Muscle of leg (tissue), 3 donors: ENCODE measurements at regions not wholly inside any gene's neighbourhood (a gene's known extent, or its start where the extent isn't known, plus 50 kb on each side); places are given as distances from the start of the nearest gene placed in this dataset.
A peak's percentile ranks its signal among the peaks of the same experiment; 100 is the strongest.

ENCODE experiments used
- DNase-seq: peaks from one replicate; pipeline ENCODE4 v3.0.0; 2013
- H3K27ac ChIP-seq: one replicate; pipeline ENCODE4 v1.5.1; 2013; ENCODE audit warnings: mild to moderate bottlenecking, low read length, control low read depth
- H3K27me3 ChIP-seq: one replicate; pipeline ENCODE4 v1.6.1; 2013; ENCODE audit warnings: low read length; ENCODE audit not compliant: control insufficient read depth, insufficient read depth
- H3K36me3 ChIP-seq: one replicate; pipeline ENCODE4 v1.6.1; 2013; ENCODE audit warnings: low read length; ENCODE audit not compliant: control insufficient read depth, insufficient read depth
- H3K4me1 ChIP-seq: one replicate; pipeline ENCODE4 v1.6.1; 2013; ENCODE audit warnings: low read length; ENCODE audit not compliant: control insufficient read depth, insufficient read depth
- H3K4me3 ChIP-seq: one replicate; pipeline ENCODE4 v1.5.1; 2013; ENCODE audit warnings: low read length, control low read depth
- H3K9me3 ChIP-seq: replicated peaks from 2 replicates; pipeline ENCODE4 v1.6.1; 2013; ENCODE audit warnings: low read depth, low read length; ENCODE audit not compliant: control insufficient read depth
- WGBS: methylation state at CpG from one replicate; pipeline ENCODE4 v1.1.5; 2013; ENCODE audit warnings: missing lambda C conversion rate; ENCODE audit not compliant: insufficient coverage; 5-methylcytosine and 5-hydroxymethylcytosine counted together

DNA sequence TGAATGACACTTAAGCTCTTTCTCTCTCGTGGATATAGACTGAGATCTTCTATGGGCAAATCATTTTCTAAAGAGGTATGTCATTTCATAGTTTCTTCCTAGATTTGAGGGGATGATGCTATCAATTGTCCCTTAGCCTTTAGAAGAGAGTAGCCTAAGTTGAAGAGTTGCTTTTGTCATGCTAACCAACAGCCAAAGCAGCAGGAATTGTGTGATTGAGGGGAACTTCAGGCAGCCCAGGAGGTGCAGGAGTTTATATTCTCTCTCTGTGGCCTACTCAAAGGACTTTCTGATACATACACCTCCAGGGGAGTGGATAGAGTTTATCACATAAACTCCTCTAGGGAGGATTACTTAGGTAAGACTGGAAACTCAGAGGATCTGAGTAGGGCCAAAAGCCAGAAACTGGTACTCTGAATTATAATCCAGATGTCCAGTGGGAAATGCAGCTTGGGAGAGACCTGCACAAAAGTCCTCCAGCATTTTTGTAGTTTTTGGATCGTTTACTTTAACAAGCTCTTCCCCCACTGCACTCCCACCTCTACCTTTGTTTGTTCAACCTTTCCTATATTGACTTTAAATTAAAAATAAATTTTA is 150.7 kb upstream of the CCDC68 start:
- H3K4me3 ChIP-seq, result no peak overlapping the region
- no peaks in the 10 kb centered on the region for H3K27me3 ChIP-seq
- peak overlapping the region; percentile 33 for H3K27ac ChIP-seq
- WGBS, result no CpG with 5 or more reads among the region's 2 CpGs
- no peaks in the 10 kb centered on the region for H3K9me3 ChIP-seq
- H3K4me1 ChIP-seq, result peaks cover 5% of the 10 kb centered on the region
- no peaks in the 10 kb centered on the region for H3K36me3 ChIP-seq
- peak; percentile 38 for DNase-seq

DNA sequence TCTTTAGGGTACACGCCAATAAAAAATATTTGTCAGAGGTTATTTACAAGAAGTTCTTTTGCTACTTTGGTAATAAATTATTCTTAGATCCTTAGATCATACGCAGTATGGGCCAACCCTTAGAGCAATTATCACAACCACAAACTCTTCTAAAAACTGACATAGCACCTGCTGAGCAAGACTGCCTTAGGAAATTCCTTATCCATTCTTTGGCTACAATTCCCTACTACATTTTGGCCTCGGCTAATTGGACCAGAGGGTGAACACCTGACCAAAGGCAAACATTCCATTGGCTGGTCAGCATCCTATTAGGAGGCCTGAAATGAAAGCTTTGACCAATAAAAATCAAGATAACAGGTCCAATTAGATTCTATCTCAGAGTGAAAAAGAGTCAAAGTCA is 147.6 kb upstream of the CCDC68 start:
- no peaks in the 10 kb centered on the region for H3K36me3 ChIP-seq
- peaks cover 8% of the 10 kb centered on the region for H3K4me1 ChIP-seq
- H3K27me3 ChIP-seq, result no peaks in the 10 kb centered on the region
- 60% methylated on average over 1 of the region's 3 CpGs for WGBS
- no peak overlapping the region for H3K4me3 ChIP-seq
- H3K27ac ChIP-seq, result peak overlapping the region; percentile 8
- H3K9me3 ChIP-seq, result no peaks in the 10 kb centered on the region
- DNase-seq, result peak; percentile 38

DNA sequence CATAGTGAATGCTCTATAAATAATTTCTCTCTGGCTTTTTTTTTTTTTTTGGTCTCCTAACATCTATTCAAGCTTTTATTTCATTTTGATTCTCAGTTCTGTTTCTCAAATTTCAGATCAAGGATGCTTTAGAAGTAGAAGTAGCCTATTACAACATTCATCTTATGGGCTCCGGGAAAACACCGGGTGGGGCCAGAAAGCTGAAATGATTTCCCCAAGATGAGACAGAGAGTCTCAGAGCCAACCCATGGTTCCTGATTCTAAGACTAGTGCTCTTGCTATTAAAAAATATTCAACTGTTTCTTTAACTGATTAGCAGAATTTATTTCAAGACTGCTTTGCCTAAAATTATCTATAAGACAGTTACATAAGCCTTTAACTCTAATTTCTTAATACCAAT is 147.2 kb upstream of the CCDC68 start:
- H3K36me3 ChIP-seq, result no peaks in the 10 kb centered on the region
- peak overlapping the region; percentile 15 for H3K27ac ChIP-seq
- H3K4me1 ChIP-seq, result peaks cover 8% of the 10 kb centered on the region
- no peak overlapping the region for H3K4me3 ChIP-seq
- no peaks in the 10 kb centered on the region for H3K27me3 ChIP-seq
- DNase-seq, result no peak
- no peaks in the 10 kb centered on the region for H3K9me3 ChIP-seq
- WGBS, result no CpG with 5 or more reads among the region's 2 CpGs

DNA sequence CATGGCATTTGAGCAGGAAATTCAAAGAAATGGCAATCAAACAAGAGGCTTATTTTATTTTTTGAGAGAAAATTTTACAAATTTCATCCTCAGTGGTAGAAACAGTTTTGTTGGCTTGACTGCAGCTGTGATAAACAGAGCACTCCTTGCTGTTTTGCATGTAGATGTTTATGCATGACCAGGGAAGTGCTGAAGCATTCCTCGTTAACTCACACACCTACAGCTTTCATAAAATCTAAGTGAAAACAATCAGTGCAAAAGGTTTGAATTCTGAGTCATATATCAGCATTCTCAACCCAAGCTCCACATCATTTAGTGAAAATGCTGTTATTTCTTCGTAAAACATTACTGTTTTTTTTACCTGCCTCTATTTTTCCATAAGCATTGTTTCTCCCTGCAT is 146.6 kb upstream of the CCDC68 start:
- no peak for DNase-seq
- H3K4me1 ChIP-seq, result peaks cover 7% of the 10 kb centered on the region
- no peak overlapping the region for H3K27ac ChIP-seq
- H3K36me3 ChIP-seq, result no peaks in the 10 kb centered on the region
- no peaks in the 10 kb centered on the region for H3K9me3 ChIP-seq
- no CpG with 5 or more reads among the region's 2 CpGs for WGBS
- H3K27me3 ChIP-seq, result no peaks in the 10 kb centered on the region
- H3K4me3 ChIP-seq, result no peak overlapping the region

DNA sequence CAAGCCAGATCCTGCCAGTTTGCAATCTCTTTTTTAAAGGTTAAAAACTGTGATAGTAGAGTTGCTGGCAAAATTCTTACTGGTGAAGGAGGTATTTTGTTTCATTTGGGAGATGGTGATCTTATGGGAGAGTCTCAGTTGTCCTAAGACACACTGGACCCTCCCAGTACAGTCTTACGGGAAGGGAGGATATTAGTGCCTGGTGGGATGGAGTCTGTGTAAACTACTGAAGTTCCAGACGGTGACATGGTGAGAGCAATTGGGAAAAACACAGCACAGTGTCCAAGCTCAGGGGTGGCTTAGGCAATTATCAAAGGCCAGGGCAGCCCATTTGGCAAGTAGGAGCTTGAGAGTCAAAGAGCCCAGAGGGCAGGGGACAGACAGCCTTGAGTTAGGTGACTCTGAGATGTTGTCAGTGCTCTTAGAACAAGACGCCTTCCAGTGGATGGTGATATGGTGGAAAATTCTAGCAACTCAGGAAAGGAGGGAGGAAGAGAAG is 143.7 kb upstream of the CCDC68 start:
- Histone ChIP-seq H3K27me3 (no peaks in the 10 kb centered on the region), H3K4me1 (peaks cover 3% of the 10 kb centered on the region), H3K4me3 (no peak overlapping the region), H3K27ac (no peak overlapping the region), H3K9me3 (no peaks in the 10 kb centered on the region), H3K36me3 (no peaks in the 10 kb centered on the region)
- WGBS, result 79% methylated on average over 3 of the region's 3 CpGs
- DNase-seq, result no peak

DNA sequence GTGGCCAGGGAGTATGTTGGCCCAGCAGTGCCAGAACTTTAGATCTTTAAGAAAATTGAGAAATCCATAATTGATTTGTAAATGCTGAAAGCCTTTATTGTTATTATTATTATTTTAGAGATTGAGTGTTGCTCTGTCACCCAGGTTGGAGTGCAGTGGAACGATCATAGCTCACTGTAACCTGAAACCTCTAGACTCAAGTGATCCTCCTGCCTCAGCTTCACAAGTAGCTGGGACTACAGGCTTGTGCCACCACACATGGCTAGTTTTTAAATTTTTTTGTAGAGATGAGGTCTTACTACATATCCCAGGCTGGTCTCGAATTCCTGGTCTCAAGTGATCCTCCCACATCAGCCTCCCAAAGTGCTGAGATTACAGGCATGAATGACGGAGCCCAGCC is 143.2 kb upstream of the CCDC68 start:
- no CpG with 5 or more reads among the region's 3 CpGs for WGBS
- Histone ChIP-seq H3K27me3 (no peaks in the 10 kb centered on the region), H3K36me3 (no peaks in the 10 kb centered on the region), H3K27ac (no peak overlapping the region), H3K4me1 (peaks cover 7% of the 10 kb centered on the region), H3K4me3 (no peak overlapping the region), H3K9me3 (no peaks in the 10 kb centered on the region)
- no peak for DNase-seq

DNA sequence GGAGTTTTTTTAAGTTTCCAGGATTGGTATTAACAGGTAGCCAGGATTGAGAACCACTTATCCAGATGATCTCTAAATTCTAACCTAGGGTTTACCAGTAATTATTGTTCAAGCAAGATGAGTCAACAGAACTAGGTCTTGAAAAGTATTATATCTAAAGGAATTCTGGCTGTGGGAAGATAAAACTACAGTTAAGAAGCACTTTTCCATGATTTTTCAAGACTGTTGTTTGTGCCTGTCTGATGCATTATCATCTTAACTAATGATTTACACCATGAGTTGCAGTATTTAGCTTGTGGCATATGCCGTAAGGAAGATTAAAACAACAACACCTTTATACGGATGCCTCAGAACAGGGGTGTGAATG is 142.2 kb upstream of the CCDC68 start:
- Histone ChIP-seq H3K36me3 (no peaks in the 10 kb centered on the region), H3K4me3 (no peak overlapping the region), H3K9me3 (no peaks in the 10 kb centered on the region), H3K4me1 (peaks cover 16% of the 10 kb centered on the region), H3K27me3 (no peaks in the 10 kb centered on the region), H3K27ac (no peak overlapping the region)
- no peak for DNase-seq
- no CpG with 5 or more reads among the region's 2 CpGs for WGBS

DNA sequence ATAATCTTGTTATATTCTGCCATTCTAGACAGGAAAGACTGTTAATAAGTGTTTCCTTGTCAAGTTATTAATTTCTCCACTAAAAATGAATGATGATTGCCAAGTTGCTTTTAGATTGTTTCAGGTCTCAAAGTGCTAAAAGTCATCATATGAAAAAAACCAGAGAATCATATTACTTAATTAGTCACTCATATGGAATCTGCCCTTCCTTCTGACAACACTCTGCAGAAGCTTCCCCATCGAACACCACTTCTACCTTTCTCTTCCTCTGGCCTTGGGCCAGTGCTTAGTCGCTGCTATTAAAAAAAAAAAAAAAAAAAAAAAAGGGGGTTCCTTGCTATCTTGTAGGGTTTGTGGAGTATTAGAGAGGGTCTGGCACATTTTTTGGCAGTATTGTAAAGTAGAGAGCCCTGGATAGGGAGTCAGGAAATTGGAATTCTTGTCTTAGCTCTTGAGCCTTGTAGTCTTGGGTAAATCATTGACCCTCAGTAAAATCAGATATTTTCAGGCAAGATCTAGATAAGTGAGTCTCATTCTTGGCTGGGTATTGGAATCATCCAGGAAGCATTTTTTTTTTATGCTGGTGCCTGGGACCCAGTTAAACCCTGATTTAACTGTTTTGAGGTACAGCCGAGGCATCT is 141.7 kb upstream of the CCDC68 start:
- DNase-seq, result no peak
- WGBS, result no CpG with 5 or more reads among the region's 3 CpGs
- H3K4me3 ChIP-seq, result no peak overlapping the region
- peaks cover 18% of the 10 kb centered on the region for H3K4me1 ChIP-seq
- no peaks in the 10 kb centered on the region for H3K36me3 ChIP-seq
- no peak overlapping the region for H3K27ac ChIP-seq
- no peaks in the 10 kb centered on the region for H3K27me3 ChIP-seq
- no peaks in the 10 kb centered on the region for H3K9me3 ChIP-seq

DNA sequence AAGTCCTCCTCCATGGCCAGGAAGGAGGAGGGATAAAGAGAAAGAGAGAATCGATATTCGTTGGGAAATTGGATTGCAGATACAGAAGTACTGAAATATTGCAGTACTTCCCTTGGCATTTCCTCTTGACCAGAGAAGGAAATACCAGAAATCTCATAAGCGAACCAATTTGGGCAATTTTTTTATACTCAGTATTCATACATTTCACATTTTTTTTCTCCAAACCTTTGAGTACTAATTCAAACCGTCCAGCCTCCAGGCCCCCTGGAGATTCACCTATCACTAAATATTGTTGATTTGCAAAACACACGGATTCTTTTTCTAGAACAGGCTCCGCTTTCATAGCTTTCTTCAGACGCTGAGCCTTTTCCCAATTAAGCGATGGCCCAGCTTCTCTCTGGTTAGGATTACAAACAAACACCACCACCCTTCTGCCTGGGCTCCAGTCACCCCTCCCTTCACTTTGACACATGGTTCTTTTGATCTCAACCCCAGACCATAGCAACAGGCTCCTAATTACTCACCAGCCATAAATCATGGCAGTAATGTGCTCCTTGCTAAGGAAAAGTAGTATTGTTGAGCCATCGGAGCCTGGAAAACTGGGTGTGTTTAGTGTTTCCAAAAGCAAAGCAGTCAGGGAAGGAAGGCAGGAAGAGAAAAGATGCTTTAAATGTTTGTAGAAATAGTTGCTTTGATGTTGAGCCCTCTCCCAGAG is 138.4 kb upstream of the CCDC68 start:
- WGBS, result 37% methylated on average over 7 of the region's 9 CpGs
- DNase-seq, result peak; percentile 51
- Histone ChIP-seq H3K9me3 (no peaks in the 10 kb centered on the region), H3K36me3 (no peaks in the 10 kb centered on the region), H3K27ac (no peak overlapping the region), H3K4me3 (no peak overlapping the region), H3K4me1 (peaks cover 18% of the 10 kb centered on the region), H3K27me3 (no peaks in the 10 kb centered on the region)

DNA sequence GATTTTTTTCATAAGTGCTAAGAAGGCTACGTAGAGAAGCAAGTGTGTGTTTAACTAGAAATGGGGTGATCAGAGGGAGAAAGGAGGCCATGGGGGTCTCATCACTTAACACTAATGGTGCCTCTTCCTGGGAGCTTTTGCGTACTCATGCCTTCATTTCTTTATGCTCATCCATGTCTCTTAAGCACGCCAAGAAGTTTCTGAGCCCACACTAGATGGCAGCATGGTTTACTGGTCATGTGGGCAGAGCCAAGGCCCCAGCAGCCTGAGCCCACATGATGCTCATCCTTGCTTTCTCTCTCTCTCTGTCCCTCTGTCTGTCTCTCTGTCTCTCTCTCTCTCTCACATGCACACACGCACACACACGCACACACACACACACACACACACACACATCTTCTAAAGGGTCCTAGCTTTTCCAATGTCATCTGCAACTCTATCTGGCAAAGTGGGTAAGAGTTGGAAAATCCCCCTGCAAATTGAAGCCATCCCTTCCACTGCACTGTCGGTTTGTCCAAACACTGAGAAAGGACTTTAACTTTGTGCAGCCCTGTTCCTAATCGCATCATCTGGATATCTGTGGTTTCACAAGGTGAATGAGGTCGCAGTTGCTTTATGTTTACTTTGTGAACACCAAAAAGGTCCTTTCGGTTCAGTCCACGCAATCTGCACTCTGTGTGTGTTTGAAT is 137.1 kb upstream of the CCDC68 start:
- Histone ChIP-seq H3K9me3 (no peaks in the 10 kb centered on the region), H3K27ac (no peak overlapping the region)
- WGBS, result 49% methylated on average over 5 of the region's 10 CpGs

More for the DNA sequence above, 137.1 kb upstream of the CCDC68 start:
- H3K36me3 ChIP-seq, result no peaks in the 10 kb centered on the region
- peaks cover 14% of the 10 kb centered on the region for H3K4me1 ChIP-seq
- H3K27me3 ChIP-seq, result no peaks in the 10 kb centered on the region
- no peak overlapping the region for H3K4me3 ChIP-seq
- peak; percentile 73 for DNase-seq
